Omental fat pad (tissue), 3 donors: ENCODE measurements at regions not wholly inside any gene's neighbourhood (a gene's known extent, or its start where the extent isn't known, plus 50 kb on each side); places are given as distances from the start of the nearest gene placed in this dataset.

Experiments used
- ATAC-seq: fragments of 150-250 bp; one replicate; pipeline ENCODE4 v1.9.1; 2016; ENCODE audit warnings: mild to moderate bottlenecking, moderate library complexity; ENCODE audit not compliant: low FRiP score
- DNase-seq: peaks from one replicate; pipeline ENCODE4 v3.0.0-alpha.2; 2019; ENCODE audit warnings: low spot score
- TF ChIP-seq, protein P1 (sequence below), 3 donors: fragments of 450-650 bp; IDR thresholded peaks; one replicate each; pipeline ENCODE4 v1.5.1; 2016 to 2017; ENCODE audit warnings: antibody characterized with exemption in 3 of 3, mild to moderate bottlenecking in 3 of 3, moderate library complexity in 2 of 3

DNA sequence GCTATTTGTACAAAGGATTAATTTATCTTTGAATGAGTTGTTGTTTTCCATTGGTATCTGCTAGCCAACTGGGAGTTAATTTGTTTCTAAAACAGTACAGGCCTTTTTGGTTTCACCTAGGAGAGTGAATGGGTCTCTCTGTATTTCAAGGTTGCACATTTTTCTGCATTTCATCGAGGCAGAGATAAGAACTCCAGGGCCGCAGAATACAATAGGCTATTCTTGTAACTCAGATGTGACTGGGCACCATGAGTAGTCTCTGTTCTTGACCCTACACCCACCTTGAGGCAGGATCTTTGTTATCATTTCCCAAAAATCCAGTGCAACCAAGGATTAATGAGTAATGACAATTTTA, 51.7 kb upstream of the OR9Q1 start:
- TF ChIP-seq, protein P1, sequence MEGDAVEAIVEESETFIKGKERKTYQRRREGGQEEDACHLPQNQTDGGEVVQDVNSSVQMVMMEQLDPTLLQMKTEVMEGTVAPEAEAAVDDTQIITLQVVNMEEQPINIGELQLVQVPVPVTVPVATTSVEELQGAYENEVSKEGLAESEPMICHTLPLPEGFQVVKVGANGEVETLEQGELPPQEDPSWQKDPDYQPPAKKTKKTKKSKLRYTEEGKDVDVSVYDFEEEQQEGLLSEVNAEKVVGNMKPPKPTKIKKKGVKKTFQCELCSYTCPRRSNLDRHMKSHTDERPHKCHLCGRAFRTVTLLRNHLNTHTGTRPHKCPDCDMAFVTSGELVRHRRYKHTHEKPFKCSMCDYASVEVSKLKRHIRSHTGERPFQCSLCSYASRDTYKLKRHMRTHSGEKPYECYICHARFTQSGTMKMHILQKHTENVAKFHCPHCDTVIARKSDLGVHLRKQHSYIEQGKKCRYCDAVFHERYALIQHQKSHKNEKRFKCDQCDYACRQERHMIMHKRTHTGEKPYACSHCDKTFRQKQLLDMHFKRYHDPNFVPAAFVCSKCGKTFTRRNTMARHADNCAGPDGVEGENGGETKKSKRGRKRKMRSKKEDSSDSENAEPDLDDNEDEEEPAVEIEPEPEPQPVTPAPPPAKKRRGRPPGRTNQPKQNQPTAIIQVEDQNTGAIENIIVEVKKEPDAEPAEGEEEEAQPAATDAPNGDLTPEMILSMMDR (IDR thresholded peaks at IDR 0.05): no peak
- no peak for DNase-seq
- no peak for ATAC-seq
